ENCODE measurements at regions not wholly inside any gene's neighbourhood (a gene's known extent, or its start where the extent isn't known, plus 50 kb on each side); places are given as distances from the start of the nearest gene placed in this dataset.

DNA sequence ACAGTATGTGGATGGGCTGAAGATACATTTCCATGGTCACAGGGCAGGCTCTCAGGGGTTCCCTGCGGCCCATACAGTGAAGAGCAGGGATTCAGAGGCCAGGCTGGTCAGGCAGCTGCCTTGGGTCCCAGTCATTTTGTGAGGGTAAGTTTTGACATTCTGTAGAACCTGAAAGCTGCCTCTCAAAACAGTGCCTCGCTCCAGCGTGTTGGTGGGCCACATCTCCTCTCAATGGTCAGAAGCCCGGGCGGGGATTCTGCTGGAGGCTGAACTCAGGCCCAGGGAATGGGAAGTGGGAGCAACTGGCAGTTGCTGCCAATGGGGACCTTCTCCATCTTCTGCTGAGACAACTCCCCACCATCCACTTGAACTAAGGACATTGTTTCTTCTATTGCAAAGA is 190.0 kb downstream of the PTPN20 start:
- no peak for DNase-seq
- intact Hi-C loops (cut with DNase I), result no loop called here

DNA sequence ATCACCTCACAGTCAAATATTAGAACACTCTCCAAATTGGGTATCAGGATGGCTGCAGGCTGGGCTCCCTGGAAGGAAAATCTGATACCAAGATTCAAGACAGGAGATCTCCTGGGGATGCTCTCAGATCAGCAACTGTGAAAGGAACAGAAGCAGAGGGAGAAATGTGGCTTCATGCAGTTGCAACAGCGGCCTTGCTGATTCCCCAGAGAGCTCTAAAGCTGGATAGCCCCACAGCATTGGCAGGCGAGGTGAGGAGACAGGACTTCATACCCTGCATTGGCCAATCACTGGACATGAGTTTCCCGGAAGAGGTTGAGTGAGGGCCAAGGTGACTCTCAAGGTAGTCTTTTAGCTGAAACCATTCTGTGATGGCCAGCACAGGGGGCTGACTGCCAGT is 190.6 kb downstream of the PTPN20 start:
- intact Hi-C loops (cut with DNase I), result no loop called here
- DNase-seq, result no peak

DNA sequence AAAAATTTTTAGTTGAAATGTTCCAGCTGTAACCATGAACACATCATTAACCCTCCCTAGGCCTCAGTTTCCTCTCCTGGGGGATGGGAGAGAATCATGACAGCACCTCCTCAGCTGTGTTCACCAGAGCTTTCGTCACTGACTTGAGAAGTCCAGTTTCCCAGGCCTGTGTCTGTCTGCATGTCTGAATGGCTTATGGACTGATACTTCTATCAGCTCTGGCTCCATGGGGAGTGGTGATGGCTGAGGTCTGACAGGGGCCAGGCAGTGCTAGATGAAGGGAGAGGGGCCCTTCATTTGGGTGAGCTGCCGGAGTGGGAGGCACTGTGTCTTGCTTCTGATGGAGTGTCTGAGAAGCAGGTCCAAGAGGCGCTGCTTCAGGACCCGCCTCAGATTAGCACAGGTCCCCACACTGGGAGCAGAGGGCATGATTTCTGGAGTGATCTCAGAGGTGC is 192.9 kb downstream of the PTPN20 start:
- DNase-seq, result no peak
- intact Hi-C loops (cut with DNase I), result no loop called here

DNA sequence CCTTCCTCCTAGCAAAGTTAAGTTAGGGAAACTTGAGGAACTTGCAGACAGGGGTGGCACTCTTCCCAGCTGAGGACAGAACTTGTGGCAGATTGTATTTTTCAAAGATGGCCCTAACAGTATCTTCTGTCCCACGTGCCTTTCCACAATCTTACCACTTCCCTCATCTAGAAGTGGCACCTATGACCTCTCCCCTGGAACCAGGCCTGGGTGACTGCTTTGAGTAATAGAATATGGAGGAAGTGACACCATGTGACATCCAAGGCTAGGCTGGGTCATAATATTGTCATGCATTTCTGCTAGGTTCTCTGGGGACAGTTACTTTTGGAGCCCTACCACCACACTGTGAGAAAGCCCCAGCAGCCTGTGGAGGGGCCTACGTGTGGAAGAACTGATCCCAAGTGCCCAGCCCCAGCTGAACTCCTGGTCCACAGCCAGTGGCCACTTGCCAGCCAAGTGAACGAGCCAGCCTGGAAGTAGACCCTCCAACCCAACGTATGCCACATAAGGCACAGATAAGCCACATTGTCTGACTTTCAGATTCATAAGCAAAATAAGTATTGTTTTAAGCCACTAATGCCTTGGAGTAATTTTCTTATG is 193.7 kb downstream of the PTPN20 start:
- intact Hi-C loops (cut with DNase I), result no loop called here
- no peak for DNase-seq

DNA sequence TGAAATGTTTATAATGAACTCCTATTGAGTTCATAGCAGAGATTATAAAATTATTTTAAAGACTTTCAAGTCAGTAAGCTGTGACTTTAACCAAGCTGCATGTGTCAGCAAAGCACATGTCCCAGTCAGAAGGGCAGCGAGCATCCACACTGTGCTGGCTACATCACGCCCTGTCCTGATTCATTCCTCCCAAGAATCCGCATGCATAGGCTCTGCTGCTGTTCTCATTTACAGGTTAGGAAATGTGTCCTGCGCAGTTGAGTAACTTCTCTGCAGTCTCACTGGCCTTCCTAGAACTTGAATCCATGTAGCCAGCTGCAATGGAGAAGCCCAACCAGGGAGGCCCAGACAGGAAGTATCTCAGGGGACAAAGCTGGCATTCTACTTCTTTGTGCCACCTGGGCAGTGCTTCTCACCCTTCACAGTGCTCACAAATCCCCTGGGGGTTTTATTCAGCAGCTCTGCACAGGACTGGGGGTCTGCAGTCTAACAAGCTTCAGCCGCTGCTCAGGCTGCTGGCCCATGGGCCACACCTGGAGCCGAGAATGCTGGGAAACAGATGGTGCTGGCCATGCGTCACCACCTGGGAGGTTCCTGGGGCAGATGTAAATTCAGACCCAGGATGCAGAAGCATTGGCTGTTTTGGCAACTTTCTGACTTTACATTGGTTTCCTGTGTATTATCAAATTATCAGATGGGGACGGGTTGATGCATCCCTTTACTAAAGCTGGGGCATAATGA is 192.8 kb upstream of the GDF10 start:
- intact Hi-C loops (cut with DNase I), result no loop called here
- no peak for DNase-seq

DNA sequence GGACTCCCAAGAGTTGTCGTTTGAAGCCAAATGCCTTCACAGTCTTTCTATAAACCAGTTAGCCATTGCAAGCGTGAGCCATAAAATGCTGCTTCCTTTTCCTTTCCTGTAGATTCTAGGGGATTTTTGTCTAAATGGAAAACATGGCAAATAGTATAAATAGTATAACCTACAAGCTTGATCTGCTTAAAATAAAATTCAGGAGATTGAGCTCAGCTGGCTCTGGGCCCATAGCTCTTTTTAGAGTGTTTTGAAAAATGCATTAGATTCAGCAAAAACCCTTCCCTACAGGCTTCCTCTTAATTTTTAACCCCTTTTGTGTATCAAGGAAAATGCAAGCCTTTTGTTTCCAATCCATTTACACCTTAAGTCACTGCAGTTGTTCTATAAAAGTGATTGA is 190.1 kb upstream of the GDF10 start:
- no peak for DNase-seq
- intact Hi-C loops (cut with DNase I), result no loop called here

DNA sequence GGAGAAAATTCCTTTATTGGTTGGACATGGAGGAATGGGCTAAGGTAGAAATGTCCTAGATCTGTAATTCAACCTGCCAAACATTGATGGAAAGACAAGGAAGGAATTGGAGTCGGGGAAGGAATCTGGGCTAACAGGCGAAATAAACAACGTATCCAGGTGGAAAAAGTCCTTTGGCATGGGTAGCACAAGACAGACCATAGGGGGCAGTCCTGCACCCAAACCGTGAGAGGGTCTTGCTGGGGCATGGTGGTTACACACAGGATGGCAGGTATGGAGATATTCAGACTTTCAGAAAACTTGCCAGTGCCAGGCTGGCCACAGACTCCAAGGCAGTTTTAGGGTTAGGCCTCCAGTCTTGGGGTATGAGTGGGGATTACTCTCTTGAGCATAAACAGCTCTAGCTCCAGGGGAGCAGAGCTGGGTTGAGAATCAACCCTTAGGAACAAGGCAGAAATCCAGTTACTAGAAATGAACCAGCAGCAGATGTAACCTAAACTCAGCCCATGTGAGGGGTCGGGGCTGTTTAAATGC is 188.6 kb upstream of the GDF10 start:
- intact Hi-C loops (cut with DNase I), result no loop called here
- no peak for DNase-seq

DNA sequence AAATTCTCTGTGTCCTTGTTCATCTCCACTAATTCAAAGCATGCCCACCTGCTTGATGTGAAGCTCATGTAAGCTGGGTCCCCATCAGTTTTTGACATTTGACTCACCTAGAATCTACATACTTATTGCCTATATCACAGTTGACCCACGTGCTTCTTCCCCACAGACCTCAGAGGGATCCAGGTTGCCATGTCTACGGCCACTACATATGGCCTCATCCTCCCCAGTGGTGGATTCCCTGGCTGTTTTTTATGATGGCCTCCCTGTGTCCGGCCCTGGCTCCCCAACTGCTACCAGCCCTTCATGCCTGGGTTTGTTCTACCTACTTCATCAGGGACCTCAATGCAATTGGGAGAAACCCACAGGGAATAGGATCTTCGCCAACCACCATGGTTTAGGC is 187.4 kb upstream of the GDF10 start:
- intact Hi-C loops (cut with DNase I), result no loop called here
- DNase-seq, result no peak

DNA sequence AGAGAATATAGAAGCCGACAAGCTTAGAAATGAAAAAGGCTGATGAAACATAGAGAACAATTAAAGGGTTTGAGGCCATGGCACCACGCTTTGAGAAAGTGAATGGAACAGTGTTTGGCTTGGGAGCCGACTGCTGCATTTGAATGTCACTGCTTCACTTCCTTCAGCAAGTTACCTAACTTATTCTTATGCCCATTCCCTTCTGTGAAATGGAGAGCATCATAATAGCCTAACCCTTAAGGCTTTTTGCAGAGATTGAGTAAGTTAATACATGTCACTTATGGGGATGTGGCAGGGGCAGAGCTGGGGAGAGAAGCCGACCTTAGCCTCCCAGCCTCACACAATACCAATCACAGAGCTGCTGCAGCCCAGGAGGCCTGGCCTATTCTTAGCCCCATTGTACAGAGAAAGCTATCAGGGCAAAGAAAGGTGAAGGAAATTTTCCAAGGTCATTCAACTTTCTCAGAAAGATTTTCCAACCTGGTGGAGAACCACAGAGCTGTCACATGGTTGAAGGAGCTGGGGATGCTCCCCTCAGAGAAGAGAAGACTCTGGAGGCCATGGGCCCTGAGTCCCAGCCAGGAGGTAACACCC is 186.0 kb upstream of the GDF10 start:
- intact Hi-C loops (cut with DNase I), result no loop called here
- DNase-seq, result no peak

DNA sequence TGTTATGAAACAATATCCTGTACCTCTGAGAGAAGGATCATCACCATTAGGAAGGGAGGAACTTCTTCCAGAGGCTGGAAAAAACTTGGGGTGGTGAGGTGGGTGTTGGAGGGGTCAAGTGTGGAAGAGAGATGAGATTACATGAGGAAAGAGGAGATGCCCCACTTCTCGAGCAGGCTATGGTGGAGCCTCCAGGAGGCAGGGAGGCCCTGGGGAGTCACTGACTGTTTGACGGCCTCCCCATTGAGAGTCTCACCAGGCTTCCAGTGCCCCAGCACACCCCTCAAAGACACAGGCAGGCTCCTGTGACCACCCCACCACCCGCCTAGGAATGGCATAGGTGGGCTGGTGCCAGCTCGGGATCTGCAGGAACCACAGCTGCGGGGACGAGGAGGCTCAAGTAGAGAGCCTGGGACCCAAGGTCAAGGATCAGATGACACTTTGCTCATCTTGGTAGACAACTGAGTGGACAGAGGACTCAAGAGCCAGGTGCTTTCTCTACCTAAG is 185.3 kb upstream of the GDF10 start:
- intact Hi-C loops (cut with DNase I), result no loop called here
- no peak for DNase-seq

DNA sequence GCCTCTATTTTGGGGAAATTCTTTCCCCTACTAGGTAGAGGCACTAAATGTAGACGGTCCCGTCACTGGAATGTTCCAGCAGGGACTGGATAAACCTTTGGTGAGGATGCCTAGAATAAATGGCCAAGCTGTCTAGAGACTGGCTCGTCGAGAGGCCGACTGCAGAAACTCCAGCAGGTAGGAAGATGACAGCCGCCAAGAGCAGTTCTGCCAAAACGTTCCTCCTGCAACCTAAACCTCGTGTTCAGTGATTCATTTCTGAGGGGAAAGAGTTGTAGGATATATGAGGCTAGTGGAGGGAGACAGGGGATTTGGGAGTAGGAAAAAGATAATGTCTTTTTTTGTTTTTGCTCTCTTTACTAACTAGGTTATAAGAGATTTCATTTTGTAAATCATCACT is 184.7 kb upstream of the GDF10 start:
- intact Hi-C loops (cut with DNase I), result no loop called here
- no peak for DNase-seq

DNA sequence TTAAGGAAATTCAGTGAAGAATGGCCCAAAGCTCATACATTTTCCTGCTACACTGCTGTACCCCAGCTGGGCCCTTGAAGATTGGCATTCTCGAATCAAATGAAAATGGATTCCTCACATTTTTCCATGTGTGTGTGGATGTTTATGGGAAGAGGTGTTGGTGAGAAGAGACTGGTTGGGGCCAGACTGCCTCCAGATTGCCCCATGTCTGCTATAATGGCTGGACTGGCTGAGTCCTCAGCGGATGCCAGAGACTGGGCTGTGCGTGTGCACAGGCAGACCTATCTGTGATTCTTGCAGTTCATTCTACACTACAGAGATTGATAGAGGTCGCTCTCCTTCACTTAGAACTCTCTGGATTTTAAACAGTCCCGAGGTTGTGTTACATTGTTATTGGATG is 183.6 kb upstream of the GDF10 start:
- intact Hi-C loops (cut with DNase I), result no loop called here
- DNase-seq, result no peak

DNA sequence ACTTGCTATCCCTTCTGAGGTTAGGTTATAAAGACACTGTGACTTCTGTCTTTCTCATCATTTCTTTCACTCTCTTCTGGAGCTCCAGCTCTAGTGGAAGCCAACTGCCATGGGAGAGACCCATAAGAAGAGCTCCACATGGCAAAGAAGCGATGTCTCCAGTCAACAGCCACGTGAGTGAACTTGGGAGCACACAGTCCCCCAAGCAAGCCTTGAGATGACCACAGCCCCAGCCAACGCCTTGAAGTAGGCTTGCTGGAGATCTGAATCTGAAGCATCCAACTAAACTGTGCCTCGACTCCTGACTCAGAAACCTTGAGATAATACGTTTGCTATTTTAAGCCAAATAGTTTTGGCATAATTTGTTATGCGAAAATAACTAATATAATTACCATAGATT is 181.7 kb upstream of the GDF10 start:
- intact Hi-C loops (cut with DNase I), result no loop called here
- no peak for DNase-seq

DNA sequence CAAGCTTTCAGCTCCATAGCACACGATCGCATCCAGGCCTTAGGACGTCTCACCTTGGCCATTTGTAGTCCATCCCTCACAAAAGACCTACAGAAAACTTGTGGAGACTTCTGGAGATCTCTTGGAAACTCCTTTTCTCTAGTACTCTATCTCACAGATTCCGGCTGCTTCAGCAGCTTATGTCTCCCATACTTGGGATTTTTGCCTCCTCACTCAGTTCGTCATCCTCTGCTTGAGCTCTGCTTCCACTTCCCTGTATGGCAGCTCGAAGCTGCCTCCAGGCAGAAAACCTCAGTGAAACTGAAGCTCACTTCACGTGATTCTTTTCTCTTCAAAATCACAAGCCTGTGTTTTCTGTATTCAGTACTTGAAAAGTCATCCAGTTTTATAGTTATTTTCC is 178.7 kb upstream of the GDF10 start:
- intact Hi-C loops (cut with DNase I), result no loop called here

DNA sequence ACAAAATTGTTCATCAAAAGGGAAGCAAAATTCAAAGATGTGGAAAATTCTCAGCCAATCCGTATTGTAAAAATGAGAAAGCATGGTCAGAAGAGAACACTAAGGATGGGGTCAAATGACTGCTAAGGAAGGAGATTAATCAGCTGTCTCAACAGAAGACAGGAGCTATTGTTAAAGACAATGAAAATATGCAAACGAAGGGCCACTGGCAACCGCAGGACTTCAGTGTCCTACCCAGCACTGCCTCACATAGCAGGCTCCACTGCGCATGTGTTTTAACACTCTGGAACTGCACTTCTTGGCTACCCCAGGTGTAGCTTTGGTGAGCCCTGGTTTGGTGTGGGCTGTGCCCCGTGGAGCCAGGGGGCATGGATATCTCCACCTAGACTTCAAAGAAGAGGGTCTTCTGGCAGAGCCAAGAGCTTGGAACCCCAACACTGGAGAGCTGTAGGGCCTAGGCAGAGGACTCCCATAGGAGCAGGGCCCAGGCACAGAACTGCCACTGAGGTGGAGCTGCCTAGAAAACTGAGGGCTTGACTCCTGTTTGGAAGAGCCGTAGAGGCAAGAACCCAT is 176.2 kb upstream of the GDF10 start:
- no peak for DNase-seq
- intact Hi-C loops (cut with DNase I), result no loop called here

More for the DNA sequence above, 178.7 kb upstream of the GDF10 start:
- DNase-seq, result no peak

DNA sequence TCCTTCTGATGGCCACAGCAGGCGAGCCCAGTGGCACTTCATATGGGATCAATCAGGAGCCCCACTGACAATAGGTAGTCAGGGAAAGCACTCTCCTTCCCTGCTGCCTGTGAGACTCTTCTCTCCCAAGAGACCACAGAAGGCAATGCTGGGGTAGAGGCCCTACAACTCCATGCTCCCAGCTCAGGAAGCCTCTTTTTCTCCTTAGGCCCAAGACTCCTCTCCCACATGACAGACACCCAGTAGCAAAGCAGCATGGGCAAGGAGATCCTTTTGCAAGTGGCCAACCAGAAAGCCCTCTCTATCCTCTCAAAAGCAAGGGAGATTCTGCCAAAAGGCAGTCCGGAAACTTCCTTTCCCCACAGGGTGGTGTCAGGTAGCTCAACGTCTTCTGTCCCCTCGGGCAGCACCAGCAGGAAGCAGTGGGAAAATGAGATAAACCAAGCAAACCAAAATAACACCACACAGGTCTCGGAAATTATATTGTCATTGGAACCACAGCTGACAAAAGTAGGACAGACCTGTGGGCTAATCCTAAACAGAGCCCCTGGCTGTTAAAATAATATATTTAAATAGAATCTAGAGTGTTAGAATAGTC is 172.7 kb upstream of the GDF10 start:
- no peak for DNase-seq
- intact Hi-C loops (cut with DNase I), result no loop called here

DNA sequence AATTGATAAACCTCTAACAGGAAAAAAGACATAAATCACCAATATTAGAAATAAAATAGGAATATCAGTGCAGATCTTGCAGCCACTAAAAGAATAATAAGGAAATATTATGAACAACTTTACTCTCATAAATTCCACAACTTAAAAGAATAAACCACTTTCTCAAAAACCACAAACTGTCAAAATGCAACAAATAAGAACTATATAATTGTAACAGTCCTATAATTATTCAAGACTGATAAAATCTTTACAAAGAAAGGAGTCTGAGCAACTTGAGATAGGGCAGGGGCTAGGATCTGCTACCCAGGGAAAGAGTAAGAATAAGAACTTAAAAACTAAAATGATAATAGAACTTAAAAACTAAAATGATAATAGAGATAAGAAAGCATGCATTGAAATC is 169.5 kb upstream of the GDF10 start:
- no peak for DNase-seq
- intact Hi-C loops (cut with DNase I), result no loop called here

DNA sequence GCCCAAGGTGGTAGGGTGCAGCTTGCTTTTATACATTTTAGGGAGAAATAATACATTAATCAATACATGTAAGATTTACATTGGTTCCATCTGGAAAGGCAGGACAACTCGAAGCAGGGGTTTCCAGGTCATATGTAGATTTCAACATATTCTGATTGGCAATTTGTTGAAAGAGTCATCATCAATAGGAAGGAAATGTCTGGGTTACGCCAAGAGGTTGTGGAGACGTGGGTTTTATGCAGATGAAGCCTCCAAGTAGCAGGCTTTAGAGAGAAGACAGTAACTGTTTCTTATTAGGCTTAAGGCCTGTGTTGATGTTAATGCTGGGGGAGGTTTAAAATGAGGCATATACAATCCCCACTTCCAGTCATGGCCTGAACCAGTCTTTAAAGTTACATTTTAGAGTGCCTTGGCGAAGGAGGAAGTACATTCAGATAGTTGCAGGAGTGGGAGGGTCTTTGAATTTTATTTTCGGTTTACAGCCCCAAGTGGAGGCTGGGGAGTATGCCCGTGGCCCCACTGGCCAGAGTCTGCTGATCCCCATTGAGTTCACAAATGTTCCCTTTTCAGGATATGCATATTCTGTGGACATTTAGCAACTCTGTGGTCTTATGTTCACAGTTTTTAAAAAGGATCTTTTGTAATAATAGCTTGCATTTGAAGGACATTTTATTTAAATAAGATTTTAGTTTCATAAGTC is 166.0 kb upstream of the GDF10 start:
- DNase-seq, result no peak
- intact Hi-C loops (cut with DNase I), result no loop called here

DNA sequence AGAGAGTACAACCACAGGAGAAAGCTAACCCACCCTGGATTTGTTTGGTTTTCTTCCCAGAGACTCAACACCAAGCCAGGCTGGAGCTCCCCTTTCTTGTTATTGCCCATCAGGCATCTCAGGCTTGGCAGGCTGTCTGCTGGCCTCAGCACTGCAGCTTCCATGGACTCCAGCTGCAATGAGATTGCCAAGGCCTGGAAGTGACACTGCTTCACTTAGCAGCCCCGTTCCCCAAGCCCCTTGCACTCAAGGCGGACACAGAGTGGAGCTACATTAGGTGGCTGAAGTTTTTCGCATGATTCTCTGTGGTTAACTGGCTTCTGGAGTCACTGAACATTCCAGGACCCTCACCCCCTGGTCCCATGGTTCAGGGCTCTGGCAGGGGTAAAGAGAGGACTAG is 163.1 kb upstream of the GDF10 start:
- no peak for DNase-seq

DNA sequence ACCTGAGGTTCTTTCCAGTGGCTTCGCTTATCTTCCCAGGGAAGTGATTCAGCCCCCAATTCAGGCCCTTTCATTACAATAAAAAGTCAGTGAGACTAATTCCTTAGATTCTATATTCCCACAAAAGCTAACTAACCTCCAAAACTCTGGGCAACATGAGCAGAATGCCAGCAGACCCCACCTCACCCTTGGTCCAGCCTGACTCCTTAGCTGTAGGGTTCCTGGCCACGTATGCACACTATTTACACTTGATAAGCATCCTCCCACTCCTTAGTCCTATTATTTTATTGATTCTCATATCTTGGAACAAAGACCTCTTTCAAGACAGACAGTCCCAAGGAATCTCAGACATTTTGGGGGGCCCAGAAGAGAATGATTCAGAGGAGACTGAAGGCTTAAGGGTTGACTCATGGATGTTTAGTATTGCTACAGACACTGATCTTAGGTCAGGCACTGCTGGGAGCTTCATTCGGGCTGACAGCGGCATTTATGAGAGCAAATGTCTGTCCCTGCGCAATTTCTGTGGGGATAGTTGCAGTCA is 162.6 kb upstream of the GDF10 start:
- intact Hi-C loops (cut with DNase I), result no loop called here
- no peak for DNase-seq

More for the DNA sequence above, 163.1 kb upstream of the GDF10 start:
- intact Hi-C loops (cut with DNase I), result no loop called here
